HCT116 (cell line): ENCODE measurements at regions not wholly inside any gene's neighbourhood (a gene's known extent, or its start where the extent isn't known, plus 50 kb on each side); places are given as distances from the start of the nearest gene placed in this dataset.

Experiments
- ATAC-seq: fragments of 200-7000 bp; cut with Tn5 transposase; 2 replicates; pipeline ENCODE4 v1.9.1; 2020; ENCODE audit warnings: mild to moderate bottlenecking, moderate library complexity
- BruUV-seq: library from RNA; stranded (reverse); fragments of 400-500 nt; replicated peaks from 2 replicates; lab custom pipeline; 2021; lab: Mats Ljungman, UMichigan
- CTCF ChIA-PET: fragments of 300-600 bp; sonication (Branson Sonifier 250); formaldehyde crosslinking; loops from one replicate; lab custom pipeline; 2021; ENCODE audit warnings: antibody characterized with exemption; lab: Charles Lee
- POLR2A ChIA-PET: fragments of 300-600, 350-600 bp; sonication (Branson Sonifier 250); formaldehyde crosslinking; loops from one replicate; lab custom pipeline; 2021; ENCODE audit warnings: antibody characterized with exemption; lab: Charles Lee
- RAD21 ChIA-PET, 2 experiments: fragments of 300-600 bp; sonication (Branson Sonifier 250); formaldehyde crosslinking; loops; one replicate each; lab custom pipeline; 2023; ENCODE audit warnings: low total read pairs in 2 of 2; ENCODE audit not compliant: uncharacterized antibody in 2 of 2, unreplicated experiment in 2 of 2, low non-redundant PET in 1 of 2; lab: Charles Lee
- DNase-seq: peaks from one replicate; pipeline ENCODE4 v3.0.0-alpha.2; 2010; ENCODE audit warnings: low read depth, low spot score
- H2AFZ ChIP-seq: fragments of 200-600 bp; shearing (Covaris generic), sonication (generic); 2 replicates; pipeline ENCODE4 v1.6.1; 2017; ENCODE audit warnings: low read depth, mixed run types, mixed read lengths, antibody characterized with exemption, low read length; ENCODE audit not compliant: poor library complexity, severe bottlenecking
- H3K27ac ChIP-seq: 2 replicates; pipeline ENCODE4 v1.5.1; 2012; ENCODE audit warnings: low read depth, low read length
- H3K27me3 ChIP-seq: fragments of 200-600 bp; sonication (generic); 2 replicates; pipeline ENCODE4 v1.6.1; 2016; ENCODE audit warnings: mixed run types, low read length, mixed read lengths; ENCODE audit not compliant: insufficient read depth
- H3K36me3 ChIP-seq, 2 experiments: fragments of 200-500 bp in 1 of 2; fragments of 200-600 bp in 1 of 2; sonication (Bioruptor generic) in 1 of 2; sonication (generic) in 1 of 2; 2 replicates each; pipeline versions ENCODE4 v1.5.1 to v1.6.1; 2014 to 2016; ENCODE audit warnings: low read length in 2 of 2, inconsistent platforms in 1 of 2, mixed read lengths in 1 of 2, mixed run types in 1 of 2; ENCODE audit not compliant: insufficient read depth in 2 of 2, control insufficient read depth in 1 of 2
- H3K4me1 ChIP-seq, 2 experiments: fragments of 200-600 bp in 1 of 2; sonication (generic) in 1 of 2; 2 replicates each; pipeline versions ENCODE4 v1.5.1 to v1.6.1; 2012 to 2017; ENCODE audit warnings: low read length in 2 of 2, inconsistent platforms in 1 of 2, mild to moderate bottlenecking in 1 of 2, mixed read lengths in 1 of 2, mixed run types in 1 of 2, moderate library complexity in 1 of 2; ENCODE audit not compliant: insufficient read depth in 2 of 2, control insufficient read depth in 1 of 2
- H3K4me2 ChIP-seq: fragments of 200-600 bp; sonication (generic); 2 replicates; pipeline ENCODE4 v1.6.1; 2017; ENCODE audit warnings: mixed run types, low read length, mixed read lengths
- H3K4me3 ChIP-seq, 2 experiments: fragments of 200-600 bp in 1 of 2; sonication (generic) in 1 of 2; replicated peaks in 1 of 2; 2 replicates each; pipeline ENCODE4 v1.5.1; 2011 to 2016; ENCODE audit warnings: low read length in 2 of 2, control low read depth in 1 of 2, low read depth in 1 of 2, mild to moderate bottlenecking in 1 of 2, mixed read lengths in 1 of 2, mixed run types in 1 of 2
- H3K79me2 ChIP-seq: fragments of 200-600 bp; sonication (generic); 2 replicates; pipeline ENCODE4 v1.6.1; 2017; ENCODE audit warnings: mild to moderate bottlenecking, mixed run types, low read length, moderate library complexity, mixed read lengths; ENCODE audit not compliant: insufficient read depth
- H3K9ac ChIP-seq: fragments of 200-600 bp; sonication (generic); 2 replicates; pipeline ENCODE4 v1.6.1; 2016; ENCODE audit warnings: low read length, mixed read lengths
- H3K9me2 ChIP-seq: fragments of 200-600 bp; sonication (generic), shearing (Covaris generic); 2 replicates; pipeline ENCODE4 v1.6.1; 2017; ENCODE audit warnings: mixed run types, mild to moderate bottlenecking, moderate library complexity; ENCODE audit not compliant: insufficient read depth
- H3K9me3 ChIP-seq, 2 experiments: fragments of 200-500 bp in 1 of 2; fragments of 200-600 bp in 1 of 2; sonication (Bioruptor generic) in 1 of 2; sonication (generic) in 1 of 2; 2 replicates each; pipeline ENCODE4 v1.6.1; 2014 to 2017; ENCODE audit warnings: low read length in 2 of 2, mixed read lengths in 2 of 2, inconsistent platforms in 1 of 2, low read depth in 1 of 2, mild to moderate bottlenecking in 1 of 2, mixed run types in 1 of 2, moderate library complexity in 1 of 2; ENCODE audit not compliant: control insufficient read depth in 1 of 2, insufficient read depth in 1 of 2
- H4K20me1 ChIP-seq: fragments of 200-600 bp; sonication (generic), shearing (Covaris generic); 2 replicates; pipeline ENCODE4 v1.6.1; 2017; ENCODE audit warnings: mixed run types, mild to moderate bottlenecking, moderate library complexity; ENCODE audit not compliant: insufficient read depth
- ATF3 ChIP-seq: IDR thresholded peaks from 2 replicates; pipeline ENCODE4 v1.6.1; 2012
- CBX3 ChIP-seq: IDR thresholded peaks from 2 replicates; pipeline ENCODE4 v1.6.1; 2012; ENCODE audit warnings: low read depth
- CEBPB ChIP-seq: IDR thresholded peaks from 2 replicates; pipeline ENCODE4 v1.6.1; 2012; ENCODE audit warnings: low read depth
- CTCF ChIP-seq, 3 experiments: fragments of 200-600 bp in 1 of 3; sonication (generic) in 1 of 3; IDR thresholded peaks in 2 of 3; conservative IDR thresholded peaks in 1 of 3; 2 replicates each; pipeline ENCODE4 v1.5.1; 2012 to 2017; ENCODE audit warnings: low read depth in 2 of 3, low read length in 2 of 3, antibody characterized with exemption in 1 of 3, borderline replicate concordance in 1 of 3, control low read depth in 1 of 3, mild to moderate bottlenecking in 1 of 3, mixed read lengths in 1 of 3, mixed run types in 1 of 3, moderate library complexity in 1 of 3; ENCODE audit not compliant: insufficient read depth in 1 of 3
- EGR1 ChIP-seq: IDR thresholded peaks from 2 replicates; pipeline ENCODE4 v1.6.1; 2012; ENCODE audit warnings: low read depth
- ELF1 ChIP-seq: IDR thresholded peaks from 2 replicates; pipeline ENCODE4 v1.6.1; 2012; ENCODE audit warnings: low read depth, borderline replicate concordance
- EZH2 ChIP-seq: fragments of 200-600 bp; sonication (generic); IDR thresholded peaks from 2 replicates; pipeline ENCODE4 v1.6.1; 2017; ENCODE audit warnings: antibody characterized with exemption, mixed run types
- EZH2phosphoT487 ChIP-seq: fragments of 200-600 bp; IDR thresholded peaks from 2 replicates; pipeline ENCODE4 v1.6.1; 2018; ENCODE audit warnings: antibody characterized with exemption, borderline replicate concordance
- FOSL1 ChIP-seq: IDR thresholded peaks from 2 replicates; pipeline ENCODE4 v1.6.1; 2012; ENCODE audit warnings: low read depth
- JUND ChIP-seq: IDR thresholded peaks from 2 replicates; pipeline ENCODE4 v1.6.1; 2012
- POLR2A ChIP-seq: IDR thresholded peaks from 2 replicates; pipeline ENCODE4 v1.7.0; 2011; ENCODE audit warnings: borderline replicate concordance; ENCODE audit not compliant: insufficient read depth, insufficient read length; ENCODE audit errors: extremely low read depth
- POLR2AphosphoS5 ChIP-seq: IDR thresholded peaks from 2 replicates; pipeline ENCODE4 v1.6.1; 2011; ENCODE audit warnings: mild to moderate bottlenecking, low read depth, low read length, moderate library complexity
- RAD21 ChIP-seq: IDR thresholded peaks from 2 replicates; pipeline ENCODE4 v1.6.1; 2012; ENCODE audit warnings: low read depth, mild to moderate bottlenecking
- REST ChIP-seq: IDR thresholded peaks from 2 replicates; pipeline ENCODE4 v1.6.1; 2012; ENCODE audit warnings: low read depth
- SIN3A ChIP-seq: IDR thresholded peaks from 2 replicates; pipeline ENCODE4 v1.6.1; 2012; ENCODE audit warnings: low read depth
- SP1 ChIP-seq: IDR thresholded peaks from 2 replicates; pipeline ENCODE4 v1.6.1; 2012; ENCODE audit warnings: low read depth
- SRF ChIP-seq: IDR thresholded peaks from 2 replicates; pipeline ENCODE4 v1.6.1; 2012; ENCODE audit warnings: low read depth
- TCF7L2 ChIP-seq: IDR thresholded peaks from 2 replicates; pipeline ENCODE4 v1.7.0; 2011; ENCODE audit warnings: borderline replicate concordance, inconsistent platforms; ENCODE audit not compliant: insufficient read depth, insufficient read length; ENCODE audit errors: extremely low read depth
- YY1 ChIP-seq: IDR thresholded peaks from 2 replicates; pipeline ENCODE4 v1.6.1; 2011; ENCODE audit warnings: low read length, low read depth, moderate library complexity, mild to moderate bottlenecking; ENCODE audit not compliant: insufficient replicate concordance; ENCODE audit errors: extremely low read depth
- ZBTB33 ChIP-seq: IDR thresholded peaks from 2 replicates; pipeline ENCODE4 v1.6.1; 2011; ENCODE audit warnings: mild to moderate bottlenecking, low read length, moderate library complexity; ENCODE audit not compliant: insufficient replicate concordance; ENCODE audit errors: extremely low read depth
- ZFX ChIP-seq: fragments of 450-650 bp; IDR thresholded peaks from 2 replicates; pipeline ENCODE4 v1.6.1; 2017
- ZNF274 ChIP-seq: fragments of 200-500 bp; sonication (Bioruptor generic); IDR thresholded peaks from 2 replicates; pipeline ENCODE4 v1.6.1; 2014; ENCODE audit warnings: mild to moderate bottlenecking, low read depth, low read length, inconsistent platforms
- intact Hi-C: fragments of 100-400 bp; cut with micrococcal nuclease; formaldehyde crosslinking; loops from 2 replicates; pipeline ENCODE4 v1.10.0; 2022

- POLR2A ChIA-PET = interaction anchor here (1.1 to 12.1 kb wide), 10 partner anchors 9 to 434 kb away, joined by 3 to 310 read pairs (median 7); partner anchors contain the start of gene DCBLD2
- CTCF ChIA-PET = no interaction called here
- no peak overlapping the region for H3K4me3 ChIP-seq
- H3K27ac ChIP-seq = peak overlapping the region; percentile 97
- H3K4me2 ChIP-seq = peak overlapping the region; percentile 56
- H3K4me1 ChIP-seq = peaks cover 73 to 86% of the 10 kb centered on the region in 2 experiments
- intact Hi-C loops = no loop called here
- H3K36me3 ChIP-seq = no peaks in the 10 kb centered on the region
- H4K20me1 ChIP-seq = no peaks in the 10 kb centered on the region
- no peak; the same call in 1 of the 2 replicates for ATAC-seq
- BruUV-seq = no TSS peak
- H3K27me3 ChIP-seq = no peaks in the 10 kb centered on the region
- RAD21 ChIA-PET = no interaction called here
- H2AFZ ChIP-seq = no peak overlapping the region
- H3K9me3 ChIP-seq = no peaks in the 10 kb centered on the region
- peak overlapping the region; percentile 68 for H3K9ac ChIP-seq
- DNase-seq = peak; percentile 78
- peaks cover 82% of the 10 kb centered on the region for H3K79me2 ChIP-seq
- no peaks in the 10 kb centered on the region for H3K9me2 ChIP-seq
- peak; percentile 38; the same call in 1 of the 2 replicates for TF ChIP-seq CBX3
- TF ChIP-seq YY1 = peak; percentile 11
- TF ChIP-seq SRF = no peak
- TF ChIP-seq ZFX = no peak
- no peak for TF ChIP-seq EZH2phosphoT487
- TF ChIP-seq EZH2 = no peak
- peak; percentile 83 for TF ChIP-seq SP1
- no peak for TF ChIP-seq SIN3A
- no peak for TF ChIP-seq RAD21
- TF ChIP-seq ZBTB33 = no peak
- TF ChIP-seq ZNF274 = no peak
- 0 out of 2 replicates have a peak, but pooled peaks have one; percentile 34 for TF ChIP-seq EGR1
- TF ChIP-seq ELF1 = no peak
- 0 out of 2 replicates have a peak, but pooled peaks have one; percentile 41 for TF ChIP-seq FOSL1
- peak; percentile 50; the same call in 1 of the 2 replicates for TF ChIP-seq POLR2AphosphoS5
- TF ChIP-seq JUND = peak; percentile 56
- TF ChIP-seq CEBPB = peak; percentile 53
- TF ChIP-seq REST = no peak
- no peak for TF ChIP-seq POLR2A
- TF ChIP-seq TCF7L2 = peak; percentile 75
- TF ChIP-seq ATF3 = no peak
- no peak for TF ChIP-seq CTCF (IDR thresholded peaks at IDR 0.05 in 2 of 3, conservative IDR thresholded peaks at IDR 0.05 in 1 of 3; ENCODE audit: borderline replicate concordance in 1 of 3, insufficient read depth in 1 of 3, low read depth in 2 of 3, low read length in 2 of 3)
These were observed 70.7 kb upstream of the DCBLD2 start for GRCh38 chr3:98972155-98972554.
